ENCODE measurements at regions not wholly inside any gene's neighbourhood (a gene's known extent, or its start where the extent isn't known, plus 50 kb on each side); places are given as distances from the start of the nearest gene placed in this dataset.

GRCh38 chr16:86872131-86872530 lies 293.8 kb downstream of the FOXL1 start:
- no peak for ATAC-seq
- Histone ChIP-seq H3K36me3 (ENCODE audit: low read depth) (no peaks in the 10 kb centered on the region), H3K4me1 (ENCODE audit: low read depth) (no peaks in the 10 kb centered on the region), H3K9me3 (no peaks in the 10 kb centered on the region), H3K4me3 (no peak overlapping the region)
- intact Hi-C loops (cut with DNase I, micrococcal nuclease), result no loop called here
- no peak for TF ChIP-seq CTCF (IDR thresholded peaks at IDR 0.05)
- no peak for DNase-seq

- no peaks in the 10 kb centered on the region for H3K4me1 ChIP-seq (ENCODE audit: low read depth)
- intact Hi-C loops (cut with DNase I, micrococcal nuclease), result no loop called here
- no peak for ATAC-seq
- no peaks in the 10 kb centered on the region for H3K36me3 ChIP-seq (ENCODE audit: low read depth)
- H3K4me3 ChIP-seq, result no peak overlapping the region
- H3K9me3 ChIP-seq, result no peaks in the 10 kb centered on the region
- TF ChIP-seq CTCF (IDR thresholded peaks at IDR 0.05), result no peak
- DNase-seq, result no peak
Observed at GRCh38 chr16:86872833-86873232, 294.5 kb downstream of the FOXL1 start.

GRCh38 chr16:86874141-86874540 lies 295.8 kb downstream of the FOXL1 start:
- ATAC-seq, result peak; percentile 46
- H3K9me3 ChIP-seq, result no peaks in the 10 kb centered on the region
- H3K36me3 ChIP-seq (ENCODE audit: low read depth), result no peaks in the 10 kb centered on the region
- no peaks in the 10 kb centered on the region for H3K4me1 ChIP-seq (ENCODE audit: low read depth)
- intact Hi-C loops (cut with DNase I, micrococcal nuclease), result no loop called here
- peak; percentile 27 for TF ChIP-seq CTCF (IDR thresholded peaks at IDR 0.05)
- peak in 1 of 3 donors; percentile 16 for DNase-seq
- H3K4me3 ChIP-seq, result no peak overlapping the region

- DNase-seq (no peak), ATAC-seq (no peak)
- H3K9me3 ChIP-seq, result no peaks in the 10 kb centered on the region
- intact Hi-C loops (cut with DNase I, micrococcal nuclease), result no loop called here
- TF ChIP-seq CTCF (IDR thresholded peaks at IDR 0.05), result no peak
- no peaks in the 10 kb centered on the region for H3K36me3 ChIP-seq (ENCODE audit: low read depth)
- H3K4me1 ChIP-seq (ENCODE audit: low read depth), result no peaks in the 10 kb centered on the region
- H3K4me3 ChIP-seq, result no peak overlapping the region
Observed at GRCh38 chr16:86876499-86876898, 298.1 kb downstream of the FOXL1 start.

- ATAC-seq (no peak), DNase-seq (no peak)
- no peaks in the 10 kb centered on the region for H3K36me3 ChIP-seq (ENCODE audit: low read depth)
- H3K9me3 ChIP-seq, result no peaks in the 10 kb centered on the region
- H3K4me3 ChIP-seq, result no peak overlapping the region
- no peak for TF ChIP-seq CTCF (IDR thresholded peaks at IDR 0.05)
- intact Hi-C loops (cut with DNase I, micrococcal nuclease), result no loop called here
- H3K4me1 ChIP-seq (ENCODE audit: low read depth), result no peaks in the 10 kb centered on the region
Observed at GRCh38 chr16:86877108-86877507, 298.8 kb downstream of the FOXL1 start.

- TF ChIP-seq CTCF (IDR thresholded peaks at IDR 0.05), result no peak
- DNase-seq (no peak), ATAC-seq (no peak)
- H3K9me3 ChIP-seq, result no peaks in the 10 kb centered on the region
- H3K36me3 ChIP-seq (ENCODE audit: low read depth), result no peaks in the 10 kb centered on the region
- H3K4me1 ChIP-seq (ENCODE audit: low read depth), result no peaks in the 10 kb centered on the region
- intact Hi-C loops (cut with DNase I, micrococcal nuclease), result no loop called here
- no peak overlapping the region for H3K4me3 ChIP-seq
Observed at GRCh38 chr16:86877835-86878234, 299.5 kb downstream of the FOXL1 start.

Measured in mucosa of descending colon (tissue), 3 donors.